Thymus (tissue), 11 donors: ENCODE measurements at regions not wholly inside any gene's neighbourhood (a gene's known extent, or its start where the extent isn't known, plus 50 kb on each side); places are given as distances from the start of the nearest gene placed in this dataset.

Experiments
- DNase-seq, 9 donors: peaks; one replicate each; pipeline ENCODE4 v3.0.0-alpha.2; 2013; ENCODE audit warnings: low spot score in 9 of 9, low read depth in 6 of 9, missing footprints in 1 of 9
- H3K27ac ChIP-seq, 2 donors: one replicate each; pipeline ENCODE4 v1.5.1; 2013; ENCODE audit warnings: control low read depth in 1 of 2, low read depth in 1 of 2, low read length in 1 of 2, mild to moderate bottlenecking in 1 of 2, moderate library complexity in 1 of 2
- H3K27me3 ChIP-seq, 2 donors: one replicate each; pipeline ENCODE4 v1.5.1; 2013; ENCODE audit warnings: low read length in 1 of 2; ENCODE audit not compliant: control insufficient read depth in 2 of 2, insufficient read depth in 1 of 2
- H3K36me3 ChIP-seq, 2 donors: one replicate each; pipeline ENCODE4 v1.5.1; 2013; ENCODE audit warnings: low read length in 1 of 2, mild to moderate bottlenecking in 1 of 2, moderate library complexity in 1 of 2; ENCODE audit not compliant: control insufficient read depth in 2 of 2, insufficient read depth in 2 of 2
- H3K4me1 ChIP-seq, 2 donors: one replicate each; pipeline ENCODE4 v1.5.1; 2013; ENCODE audit warnings: low read length in 2 of 2; ENCODE audit not compliant: control insufficient read depth in 2 of 2, insufficient read depth in 2 of 2
- H3K4me3 ChIP-seq, 2 donors: one replicate each; pipeline ENCODE4 v1.5.1; 2013; ENCODE audit warnings: low read length in 2 of 2, control low read depth in 1 of 2, mild to moderate bottlenecking in 1 of 2
- H3K9me3 ChIP-seq, 2 donors: one replicate each; pipeline ENCODE4 v1.5.1; 2013; ENCODE audit warnings: low read length in 1 of 2, mild to moderate bottlenecking in 1 of 2; ENCODE audit not compliant: control insufficient read depth in 2 of 2, insufficient read depth in 1 of 2
- WGBS: extraction: QIAGEN DNeasy Blood & Tissue Kit; methylation state at CpG from one replicate; pipeline ENCODE4 v1.1.7; 2013; 5-methylcytosine and 5-hydroxymethylcytosine counted together
- donor health status: healthy.

GRCh38 chr10:117929327-117930067, 117.2 kb downstream of the RAB11FIP2 start:
- H3K36me3 ChIP-seq, result no peaks in the 10 kb centered on the region
- H3K27ac ChIP-seq, result no peak overlapping the region
- no peak overlapping the region for H3K4me3 ChIP-seq
- H3K9me3 ChIP-seq, result no peaks in the 10 kb centered on the region
- 51% methylated on average over 9 of the region's 9 CpGs for WGBS
- no peaks in the 10 kb centered on the region for H3K4me1 ChIP-seq
- no peak for DNase-seq
- no peaks in the 10 kb centered on the region for H3K27me3 ChIP-seq

- H3K27ac ChIP-seq, result no peak overlapping the region
- no peaks in the 10 kb centered on the region for H3K4me1 ChIP-seq
- WGBS, result 94% methylated on average over 2 of the region's 2 CpGs
- H3K27me3 ChIP-seq, result no peaks in the 10 kb centered on the region
- H3K9me3 ChIP-seq, result no peaks in the 10 kb centered on the region
- H3K4me3 ChIP-seq, result no peak overlapping the region
- no peak for DNase-seq
- no peaks in the 10 kb centered on the region for H3K36me3 ChIP-seq
Observed at GRCh38 chr10:117931078-117931477, 115.7 kb downstream of the RAB11FIP2 start.

GRCh38 chr10:117933036-117933435, 113.7 kb downstream of the RAB11FIP2 start:
- H3K27me3 ChIP-seq, result no peaks in the 10 kb centered on the region
- H3K4me1 ChIP-seq, result no peaks in the 10 kb centered on the region
- WGBS, result 90% methylated on average over 3 of the region's 3 CpGs
- H3K36me3 ChIP-seq, result no peaks in the 10 kb centered on the region
- H3K27ac ChIP-seq, result no peak overlapping the region
- DNase-seq, result no peak
- no peak overlapping the region for H3K4me3 ChIP-seq
- no peaks in the 10 kb centered on the region for H3K9me3 ChIP-seq

- H3K36me3 ChIP-seq, result no peaks in the 10 kb centered on the region
- 83% methylated on average over 3 of the region's 3 CpGs for WGBS
- H3K4me1 ChIP-seq, result no peaks in the 10 kb centered on the region
- H3K9me3 ChIP-seq, result no peaks in the 10 kb centered on the region
- DNase-seq, result no peak
- no peak overlapping the region for H3K27ac ChIP-seq
- H3K4me3 ChIP-seq, result no peak overlapping the region
- no peaks in the 10 kb centered on the region for H3K27me3 ChIP-seq
Observed at GRCh38 chr10:117934477-117934876, 112.3 kb downstream of the RAB11FIP2 start.

GRCh38 chr10:117936141-117936540, 110.6 kb downstream of the RAB11FIP2 start:
- Histone ChIP-seq H3K4me1 (no peaks in the 10 kb centered on the region), H3K36me3 (no peaks in the 10 kb centered on the region), H3K9me3 (no peaks in the 10 kb centered on the region), H3K27ac (no peak overlapping the region), H3K4me3 (no peak overlapping the region), H3K27me3 (no peaks in the 10 kb centered on the region)
- DNase-seq, result no peak
- 76% methylated on average over 9 of the region's 9 CpGs for WGBS

GRCh38 chr10:117936566-117936965, 110.2 kb downstream of the RAB11FIP2 start:
- Histone ChIP-seq H3K9me3 (no peaks in the 10 kb centered on the region), H3K36me3 (no peaks in the 10 kb centered on the region), H3K27me3 (no peaks in the 10 kb centered on the region), H3K27ac (no peak overlapping the region), H3K4me3 (no peak overlapping the region), H3K4me1 (no peaks in the 10 kb centered on the region)
- no peak for DNase-seq
- WGBS, result 91% methylated on average over 4 of the region's 4 CpGs

- Histone ChIP-seq H3K27ac (no peak overlapping the region), H3K36me3 (no peaks in the 10 kb centered on the region), H3K4me1 (no peaks in the 10 kb centered on the region), H3K9me3 (no peaks in the 10 kb centered on the region), H3K4me3 (no peak overlapping the region), H3K27me3 (no peaks in the 10 kb centered on the region)
- WGBS, result 96% methylated on average over 3 of the region's 3 CpGs
- DNase-seq, result no peak
Observed at GRCh38 chr10:117936976-117937375, 109.8 kb downstream of the RAB11FIP2 start.

GRCh38 chr10:117938104-117938503, 108.6 kb downstream of the RAB11FIP2 start:
- H3K9me3 ChIP-seq, result no peaks in the 10 kb centered on the region
- no peak overlapping the region for H3K27ac ChIP-seq
- DNase-seq, result no peak
- no peaks in the 10 kb centered on the region for H3K27me3 ChIP-seq
- 83% methylated on average over 4 of the region's 4 CpGs for WGBS
- no peaks in the 10 kb centered on the region for H3K4me1 ChIP-seq
- H3K4me3 ChIP-seq, result no peak overlapping the region
- no peaks in the 10 kb centered on the region for H3K36me3 ChIP-seq

GRCh38 chr10:117942226-117942625, 104.5 kb downstream of the RAB11FIP2 start:
- no peaks in the 10 kb centered on the region for H3K9me3 ChIP-seq
- WGBS, result 91% methylated on average over 4 of the region's 4 CpGs

More at GRCh38 chr10:117942226-117942625, 104.5 kb downstream of the RAB11FIP2 start:
- H3K27ac ChIP-seq, result no peak overlapping the region
- no peaks in the 10 kb centered on the region for H3K27me3 ChIP-seq
- no peak for DNase-seq
- no peaks in the 10 kb centered on the region for H3K36me3 ChIP-seq
- H3K4me3 ChIP-seq, result no peak overlapping the region
- H3K4me1 ChIP-seq, result no peaks in the 10 kb centered on the region
